ENCODE measurements at regions not wholly inside any gene's neighbourhood (a gene's known extent, or its start where the extent isn't known, plus 50 kb on each side); places are given as distances from the start of the nearest gene placed in this dataset.

DNA sequence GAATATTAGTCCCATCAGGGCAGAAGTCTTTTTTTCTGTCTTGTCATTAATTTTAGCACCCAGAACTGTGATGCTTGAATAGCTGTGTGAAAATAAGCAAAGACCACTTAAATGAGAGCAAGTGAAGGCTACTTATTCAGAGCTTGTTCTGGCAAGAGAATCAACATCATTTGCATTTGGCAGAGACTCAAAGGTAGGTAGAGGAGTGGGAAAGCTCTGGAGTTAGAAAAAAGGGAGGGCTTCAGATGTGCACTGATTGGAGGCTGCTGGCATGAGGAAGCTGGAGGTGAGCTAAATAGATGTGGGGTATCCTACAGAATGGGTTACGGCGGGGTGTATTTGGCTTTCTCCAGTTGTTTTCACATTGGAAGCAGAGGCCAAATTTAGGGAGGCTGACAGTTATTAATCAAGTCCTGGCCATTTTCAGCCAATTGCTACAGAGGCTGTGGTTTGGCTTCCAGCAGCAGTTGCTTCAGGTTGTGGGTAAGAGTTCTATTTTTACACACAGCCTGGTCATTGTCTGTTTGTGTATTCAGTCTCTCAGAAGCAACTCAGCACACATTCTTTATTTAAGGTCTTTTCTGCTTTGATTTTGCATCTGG, 254.3 kb downstream of the BTBD3 start:
- TF ChIP-seq, protein P1, sequence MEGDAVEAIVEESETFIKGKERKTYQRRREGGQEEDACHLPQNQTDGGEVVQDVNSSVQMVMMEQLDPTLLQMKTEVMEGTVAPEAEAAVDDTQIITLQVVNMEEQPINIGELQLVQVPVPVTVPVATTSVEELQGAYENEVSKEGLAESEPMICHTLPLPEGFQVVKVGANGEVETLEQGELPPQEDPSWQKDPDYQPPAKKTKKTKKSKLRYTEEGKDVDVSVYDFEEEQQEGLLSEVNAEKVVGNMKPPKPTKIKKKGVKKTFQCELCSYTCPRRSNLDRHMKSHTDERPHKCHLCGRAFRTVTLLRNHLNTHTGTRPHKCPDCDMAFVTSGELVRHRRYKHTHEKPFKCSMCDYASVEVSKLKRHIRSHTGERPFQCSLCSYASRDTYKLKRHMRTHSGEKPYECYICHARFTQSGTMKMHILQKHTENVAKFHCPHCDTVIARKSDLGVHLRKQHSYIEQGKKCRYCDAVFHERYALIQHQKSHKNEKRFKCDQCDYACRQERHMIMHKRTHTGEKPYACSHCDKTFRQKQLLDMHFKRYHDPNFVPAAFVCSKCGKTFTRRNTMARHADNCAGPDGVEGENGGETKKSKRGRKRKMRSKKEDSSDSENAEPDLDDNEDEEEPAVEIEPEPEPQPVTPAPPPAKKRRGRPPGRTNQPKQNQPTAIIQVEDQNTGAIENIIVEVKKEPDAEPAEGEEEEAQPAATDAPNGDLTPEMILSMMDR (IDR thresholded peaks at IDR 0.05 in 4 of 5, conservative IDR thresholded peaks at IDR 0.05 in 1 of 5): no peak
- no peak for TF ChIP-seq POLR2A (IDR thresholded peaks at IDR 0.05)
- Histone ChIP-seq H3K27me3 (no peaks in the 10 kb centered on the region), H3K4me1 (no peaks in the 10 kb centered on the region), H3K36me3 (no peaks in the 10 kb centered on the region), H3K4me3 (no peak overlapping the region), H3K9me3 (peaks cover 0 to 6% (median 0%) of the 10 kb centered on the region in 3 donors), H3K27ac (no peak overlapping the region)
- in situ Hi-C loops (cut with MboI; ENCODE audit: low sequenced_read_pairs in 4 of 4) (no loop called here), intact Hi-C loops (cut with DNase I; ENCODE audit: low total_unique reads) (no loop called here)
- ATAC-seq (peak in 1 of 2 donors; percentile 76), DNase-seq (peak in 1 of 2 donors; percentile 12)

DNA sequence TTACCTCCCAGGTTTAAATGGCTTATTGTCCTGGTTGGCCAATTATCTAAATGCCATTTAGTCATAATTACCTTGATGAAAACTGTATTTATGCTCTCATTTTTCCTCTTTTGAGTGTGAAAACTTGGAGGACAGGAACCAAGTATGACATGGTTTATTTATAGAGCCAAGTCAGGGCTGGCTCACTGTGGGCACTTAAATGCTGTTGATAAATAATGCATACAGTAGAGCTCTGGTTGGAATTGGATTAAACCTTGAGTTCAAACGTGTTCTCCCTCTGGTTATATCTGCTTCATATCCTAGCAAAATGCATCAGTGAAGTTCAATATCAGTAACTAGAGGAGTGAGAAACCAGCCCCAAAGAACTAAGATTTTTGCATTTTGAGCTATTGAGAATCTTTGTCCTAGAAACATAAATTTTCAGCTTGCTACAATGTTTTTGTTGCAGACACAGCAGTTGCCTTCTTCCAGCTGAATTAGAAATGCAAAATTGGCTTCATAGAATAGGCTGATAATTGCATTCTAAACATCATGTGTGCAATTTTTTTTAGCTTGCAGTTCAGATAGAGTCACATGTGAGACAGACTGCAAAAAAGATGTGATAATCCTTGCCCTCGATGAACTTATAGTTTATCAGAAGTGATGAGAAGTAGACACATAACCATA, 255.8 kb downstream of the BTBD3 start:
- ATAC-seq (no peak), DNase-seq (no peak)
- in situ Hi-C loops (cut with MboI; ENCODE audit: low sequenced_read_pairs in 4 of 4): no loop called here
- Histone ChIP-seq H3K27me3 (no peaks in the 10 kb centered on the region), H3K4me3 (no peak overlapping the region), H3K4me1 (no peaks in the 10 kb centered on the region), H3K9me3 (peaks cover 0 to 5% (median 0%) of the 10 kb centered on the region in 3 donors), H3K27ac (no peak overlapping the region), H3K36me3 (no peaks in the 10 kb centered on the region)
- intact Hi-C loops (cut with DNase I; ENCODE audit: low total_unique reads): no loop called here
- TF ChIP-seq, protein P1 (IDR thresholded peaks at IDR 0.05 in 4 of 5, conservative IDR thresholded peaks at IDR 0.05 in 1 of 5): no peak
- TF ChIP-seq POLR2A (IDR thresholded peaks at IDR 0.05): no peak

DNA sequence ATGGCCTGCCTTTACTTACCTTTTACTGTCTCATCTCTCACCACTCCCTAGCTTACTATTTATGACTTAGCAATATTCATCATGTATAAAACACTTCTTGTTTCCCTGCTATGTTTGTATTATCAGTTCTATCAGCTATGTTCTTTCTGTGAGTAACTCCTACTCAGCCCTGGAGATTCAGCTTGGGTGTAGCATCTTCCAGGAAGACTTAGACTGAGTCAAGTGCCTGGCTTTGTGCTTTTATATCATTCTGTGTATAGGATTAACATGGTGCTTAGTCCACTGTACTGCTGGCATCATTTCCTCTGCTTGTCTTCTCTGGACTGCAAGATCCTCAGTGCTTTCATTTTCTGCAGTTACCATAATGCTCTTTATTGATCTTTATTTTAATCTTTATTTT, 257.8 kb downstream of the BTBD3 start:
- Histone ChIP-seq H3K4me1 (no peaks in the 10 kb centered on the region), H3K9me3 (no peaks in the 10 kb centered on the region), H3K4me3 (no peak overlapping the region), H3K27ac (no peak overlapping the region), H3K36me3 (no peaks in the 10 kb centered on the region), H3K27me3 (no peaks in the 10 kb centered on the region)
- ATAC-seq (no peak), DNase-seq (no peak)
- in situ Hi-C loops (cut with MboI; ENCODE audit: low sequenced_read_pairs in 4 of 4): no loop called here
- intact Hi-C loops (cut with DNase I; ENCODE audit: low total_unique reads): no loop called here
- no peak for TF ChIP-seq POLR2A (IDR thresholded peaks at IDR 0.05)
- TF ChIP-seq, protein P1 (IDR thresholded peaks at IDR 0.05 in 4 of 5, conservative IDR thresholded peaks at IDR 0.05 in 1 of 5): no peak

DNA sequence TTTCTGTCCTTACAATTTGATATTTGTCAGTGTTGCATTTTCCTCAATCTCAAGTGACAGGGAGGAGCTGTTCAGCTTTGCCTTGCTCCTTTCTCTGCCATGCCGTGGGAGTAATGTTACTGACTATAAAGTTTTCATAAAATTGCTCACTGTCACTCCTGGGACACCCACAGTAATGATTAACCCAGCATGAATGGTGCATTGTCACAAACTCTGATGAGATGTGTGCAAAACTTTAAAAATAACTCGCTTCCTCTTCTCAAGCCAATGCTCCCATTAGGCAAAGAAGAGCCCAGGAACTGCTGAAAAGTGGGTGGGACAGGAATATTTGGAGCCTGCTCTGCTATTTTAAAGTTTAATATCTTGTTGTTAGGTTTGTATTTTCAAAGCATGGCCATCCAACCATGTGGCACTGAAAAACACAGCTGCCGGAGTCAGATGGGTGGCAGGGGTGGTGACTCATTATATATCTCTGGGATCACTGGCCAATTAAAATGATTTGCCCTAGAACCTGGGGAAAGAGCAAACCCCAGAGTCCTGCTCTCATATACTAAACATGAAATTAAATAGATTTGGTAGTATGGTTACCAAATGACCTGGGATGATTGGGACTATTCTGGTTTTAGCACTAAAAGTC, 260.1 kb downstream of the BTBD3 start:
- no peaks in the 10 kb centered on the region for H3K27me3 ChIP-seq
- H3K27ac ChIP-seq: no peak overlapping the region
- ATAC-seq: no peak
- intact Hi-C loops (cut with DNase I; ENCODE audit: low total_unique reads): no loop called here
- H3K36me3 ChIP-seq: no peaks in the 10 kb centered on the region
- in situ Hi-C loops (cut with MboI; ENCODE audit: low sequenced_read_pairs in 4 of 4): no loop called here
- no peak overlapping the region for H3K4me3 ChIP-seq
- no peaks in the 10 kb centered on the region for H3K9me3 ChIP-seq
- TF ChIP-seq, protein P1 (IDR thresholded peaks at IDR 0.05 in 4 of 5, conservative IDR thresholded peaks at IDR 0.05 in 1 of 5): no peak
- no peak for TF ChIP-seq POLR2A (IDR thresholded peaks at IDR 0.05)
- H3K4me1 ChIP-seq: no peaks in the 10 kb centered on the region
- no peak for DNase-seq
